GM12878 (cell line): ENCODE measurements at regions not wholly inside any gene's neighbourhood (a gene's known extent, or its start where the extent isn't known, plus 50 kb on each side); places are given as distances from the start of the nearest gene placed in this dataset.

Experiments
- CEBPZ ChIP-seq: fragments of 150-350 bp; IDR thresholded peaks from 2 replicates; pipeline ENCODE4 v1.6.1; 2016; ENCODE audit warnings: low read depth, low read length
- GATAD2B ChIP-seq: fragments of 450-650 bp; conservative IDR thresholded peaks from 2 replicates; pipeline ENCODE4 v1.6.1; 2017; ENCODE audit warnings: low read depth, mild to moderate bottlenecking, moderate library complexity
- HCFC1 ChIP-seq: fragments of 150-350 bp; IDR thresholded peaks from 2 replicates; pipeline ENCODE4 v1.6.1; 2014; ENCODE audit warnings: low read length
- JUND ChIP-seq: IDR thresholded peaks from 2 replicates; pipeline ENCODE4 v1.6.1; 2012; ENCODE audit warnings: low read depth, mild to moderate bottlenecking, low read length, improper control_type of control experiment, moderate library complexity
- MAX ChIP-seq: IDR thresholded peaks from 2 replicates; pipeline ENCODE4 v1.6.1; 2012; ENCODE audit warnings: low read depth, low read length, improper control_type of control experiment
- MEF2A ChIP-seq: IDR thresholded peaks from 2 replicates; pipeline ENCODE4 v1.6.1; 2011; ENCODE audit warnings: low read depth, mild to moderate bottlenecking, low read length, moderate library complexity; ENCODE audit not compliant: insufficient read depth
- NKRF ChIP-seq: fragments of 450-650 bp; conservative IDR thresholded peaks from 2 replicates; pipeline ENCODE4 v1.6.1; 2017; ENCODE audit warnings: mild to moderate bottlenecking, moderate library complexity
- POLR2AphosphoS2 ChIP-seq: IDR thresholded peaks from 2 replicates; pipeline ENCODE4 v1.6.1; 2011; ENCODE audit warnings: low read depth, mild to moderate bottlenecking, low read length, improper control_type of control experiment, moderate library complexity
- STAT3 ChIP-seq: IDR thresholded peaks from 2 replicates; pipeline ENCODE4 v1.6.1; 2011; ENCODE audit warnings: low read depth, low read length, improper control_type of control experiment
- TCF12 ChIP-seq: IDR thresholded peaks from 2 replicates; pipeline ENCODE4 v1.6.1; 2011; ENCODE audit warnings: low read depth, mild to moderate bottlenecking, low read length
- ZBED1 ChIP-seq: IDR thresholded peaks from 2 replicates; pipeline ENCODE4 v1.6.1; 2016; ENCODE audit warnings: borderline replicate concordance
- TF ChIP-seq, protein P1 (sequence below): fragments of 450-650 bp; IDR thresholded peaks from 2 replicates; pipeline ENCODE4 v1.6.1; 2016; ENCODE audit warnings: mild to moderate bottlenecking
- TF ChIP-seq, protein P2 (sequence below): IDR thresholded peaks from 2 replicates; pipeline ENCODE4 v1.6.1; 2011; ENCODE audit warnings: borderline replicate concordance, low read depth, mild to moderate bottlenecking, moderate library complexity, low read length; ENCODE audit not compliant: insufficient read depth, poor library complexity, severe bottlenecking
- TF ChIP-seq, protein P3 (sequence below): fragments of 150-350 bp; IDR thresholded peaks from 2 replicates; pipeline ENCODE4 v1.6.1; 2014; ENCODE audit warnings: mild to moderate bottlenecking, low read depth, low read length

- TF ChIP-seq CEBPZ = no peak
- no peak for TF ChIP-seq JUND
- no peak for TF ChIP-seq MAX
- TF ChIP-seq, protein P1, sequence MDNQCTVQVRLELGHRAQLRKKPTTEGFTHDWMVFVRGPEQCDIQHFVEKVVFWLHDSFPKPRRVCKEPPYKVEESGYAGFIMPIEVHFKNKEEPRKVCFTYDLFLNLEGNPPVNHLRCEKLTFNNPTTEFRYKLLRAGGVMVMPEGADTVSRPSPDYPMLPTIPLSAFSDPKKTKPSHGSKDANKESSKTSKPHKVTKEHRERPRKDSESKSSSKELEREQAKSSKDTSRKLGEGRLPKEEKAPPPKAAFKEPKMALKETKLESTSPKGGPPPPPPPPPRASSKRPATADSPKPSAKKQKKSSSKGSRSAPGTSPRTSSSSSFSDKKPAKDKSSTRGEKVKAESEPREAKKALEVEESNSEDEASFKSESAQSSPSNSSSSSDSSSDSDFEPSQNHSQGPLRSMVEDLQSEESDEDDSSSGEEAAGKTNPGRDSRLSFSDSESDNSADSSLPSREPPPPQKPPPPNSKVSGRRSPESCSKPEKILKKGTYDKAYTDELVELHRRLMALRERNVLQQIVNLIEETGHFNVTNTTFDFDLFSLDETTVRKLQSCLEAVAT = no peak
- no peak for TF ChIP-seq NKRF
- TF ChIP-seq HCFC1 = no peak
- TF ChIP-seq STAT3 = no peak
- TF ChIP-seq, protein P2, sequence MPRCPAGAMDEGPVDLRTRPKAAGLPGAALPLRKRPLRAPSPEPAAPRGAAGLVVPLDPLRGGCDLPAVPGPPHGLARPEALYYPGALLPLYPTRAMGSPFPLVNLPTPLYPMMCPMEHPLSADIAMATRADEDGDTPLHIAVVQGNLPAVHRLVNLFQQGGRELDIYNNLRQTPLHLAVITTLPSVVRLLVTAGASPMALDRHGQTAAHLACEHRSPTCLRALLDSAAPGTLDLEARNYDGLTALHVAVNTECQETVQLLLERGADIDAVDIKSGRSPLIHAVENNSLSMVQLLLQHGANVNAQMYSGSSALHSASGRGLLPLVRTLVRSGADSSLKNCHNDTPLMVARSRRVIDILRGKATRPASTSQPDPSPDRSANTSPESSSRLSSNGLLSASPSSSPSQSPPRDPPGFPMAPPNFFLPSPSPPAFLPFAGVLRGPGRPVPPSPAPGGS = no peak
- no peak for TF ChIP-seq MEF2A
- no peak for TF ChIP-seq TCF12
- no peak for TF ChIP-seq GATAD2B
- TF ChIP-seq, protein P3, sequence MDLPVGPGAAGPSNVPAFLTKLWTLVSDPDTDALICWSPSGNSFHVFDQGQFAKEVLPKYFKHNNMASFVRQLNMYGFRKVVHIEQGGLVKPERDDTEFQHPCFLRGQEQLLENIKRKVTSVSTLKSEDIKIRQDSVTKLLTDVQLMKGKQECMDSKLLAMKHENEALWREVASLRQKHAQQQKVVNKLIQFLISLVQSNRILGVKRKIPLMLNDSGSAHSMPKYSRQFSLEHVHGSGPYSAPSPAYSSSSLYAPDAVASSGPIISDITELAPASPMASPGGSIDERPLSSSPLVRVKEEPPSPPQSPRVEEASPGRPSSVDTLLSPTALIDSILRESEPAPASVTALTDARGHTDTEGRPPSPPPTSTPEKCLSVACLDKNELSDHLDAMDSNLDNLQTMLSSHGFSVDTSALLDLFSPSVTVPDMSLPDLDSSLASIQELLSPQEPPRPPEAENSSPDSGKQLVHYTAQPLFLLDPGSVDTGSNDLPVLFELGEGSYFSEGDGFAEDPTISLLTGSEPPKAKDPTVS = no peak
- no peak for TF ChIP-seq POLR2AphosphoS2
- no peak for TF ChIP-seq ZBED1
Observed at GRCh38 chr6:22421198-22421597, 124.4 kb upstream of the PRL start (continued).
